Karpas-422 (cell line): ENCODE measurements at regions not wholly inside any gene's neighbourhood (a gene's known extent, or its start where the extent isn't known, plus 50 kb on each side); places are given as distances from the start of the nearest gene placed in this dataset.

Source experiments
- DNase-seq: peaks from one replicate; pipeline ENCODE4 v3.0.0-alpha.2; 2015
- H2AFZ ChIP-seq: fragments of 200-600 bp; sonication (generic); 2 replicates; pipeline ENCODE4 v1.6.1; 2014; ENCODE audit warnings: antibody characterized with exemption, low read length, mixed read lengths
- H3K27ac ChIP-seq: fragments of 200-600 bp; sonication (generic); 2 replicates; pipeline ENCODE4 v1.5.1; 2014; ENCODE audit warnings: mild to moderate bottlenecking, low read length, moderate library complexity
- H3K27me3 ChIP-seq: fragments of 200-600 bp; sonication (generic); 2 replicates; pipeline ENCODE4 v1.6.1; 2014; ENCODE audit warnings: low read length, mixed read lengths
- H3K36me3 ChIP-seq: fragments of 200-600 bp; sonication (generic); 2 replicates; pipeline ENCODE4 v1.6.1; 2014; ENCODE audit warnings: low read length, mixed read lengths; ENCODE audit not compliant: insufficient read depth
- H3K4me1 ChIP-seq: fragments of 200-600 bp; sonication (generic); 2 replicates; pipeline ENCODE4 v1.6.1; 2014; ENCODE audit warnings: mild to moderate bottlenecking, low read length, mixed read lengths
- H3K4me2 ChIP-seq: fragments of 200-600 bp; sonication (generic); 2 replicates; pipeline ENCODE4 v1.6.1; 2014; ENCODE audit warnings: low read length, low read depth, mild to moderate bottlenecking; ENCODE audit not compliant: poor library complexity, severe bottlenecking
- H3K4me3 ChIP-seq: fragments of 200-600 bp; sonication (generic); 2 replicates; pipeline ENCODE4 v1.5.1; 2014; ENCODE audit warnings: mild to moderate bottlenecking, antibody characterized with exemption, low read length, mixed read lengths
- H3K79me2 ChIP-seq: fragments of 200-600 bp; sonication (generic); 2 replicates; pipeline ENCODE4 v1.6.1; 2014; ENCODE audit warnings: mild to moderate bottlenecking, low read length, mixed read lengths
- H3K9ac ChIP-seq: fragments of 200-600 bp; sonication (generic); 2 replicates; pipeline ENCODE4 v1.6.0; 2014; ENCODE audit warnings: low read length
- H3K9me2 ChIP-seq: fragments of 200-600 bp; sonication (generic), shearing (Covaris generic); replicated peaks from 2 replicates; pipeline ENCODE4 v1.6.0; 2014; ENCODE audit warnings: mild to moderate bottlenecking, low read length, moderate library complexity; ENCODE audit not compliant: insufficient read depth
- H3K9me3 ChIP-seq: fragments of 300-700, 200-600 bp; sonication (generic); 2 replicates; pipeline ENCODE4 v1.6.1; 2014; ENCODE audit warnings: low read length, mixed read lengths
- H4K20me1 ChIP-seq: fragments of 200-600 bp; sonication (generic); 2 replicates; pipeline ENCODE4 v1.6.1; 2014; ENCODE audit warnings: mild to moderate bottlenecking, antibody characterized with exemption, low read length, low read depth; ENCODE audit not compliant: insufficient read depth

- no peaks in the 10 kb centered on the region for H3K9me2 ChIP-seq
- no peak for DNase-seq
- H3K4me2 ChIP-seq, result no peak overlapping the region
Observed at GRCh38 chr3:40872258-40872920, 326.9 kb upstream of the CTNNB1 start.

GRCh38 chr3:40873476-40873875 lies 325.8 kb upstream of the CTNNB1 start:
- no peaks in the 10 kb centered on the region for H3K9me2 ChIP-seq
- H4K20me1 ChIP-seq, result no peaks in the 10 kb centered on the region
- H3K9me3 ChIP-seq, result no peaks in the 10 kb centered on the region
- no peak overlapping the region for H3K4me3 ChIP-seq
- H3K4me1 ChIP-seq, result no peaks in the 10 kb centered on the region
- no peak for DNase-seq
- no peak overlapping the region for H3K4me2 ChIP-seq
- H3K27me3 ChIP-seq, result no peaks in the 10 kb centered on the region
- H3K36me3 ChIP-seq, result no peaks in the 10 kb centered on the region
- H2AFZ ChIP-seq, result no peak overlapping the region
- no peaks in the 10 kb centered on the region for H3K79me2 ChIP-seq
- H3K9ac ChIP-seq, result no peak overlapping the region
- H3K27ac ChIP-seq, result no peak overlapping the region

More at GRCh38 chr3:40872258-40872920, 326.9 kb upstream of the CTNNB1 start:
- no peaks in the 10 kb centered on the region for H3K9me3 ChIP-seq
- no peaks in the 10 kb centered on the region for H3K79me2 ChIP-seq
- H3K27me3 ChIP-seq, result no peaks in the 10 kb centered on the region
- no peaks in the 10 kb centered on the region for H3K4me1 ChIP-seq
- no peaks in the 10 kb centered on the region for H3K36me3 ChIP-seq
- no peaks in the 10 kb centered on the region for H4K20me1 ChIP-seq
- no peak overlapping the region for H3K9ac ChIP-seq
- no peak overlapping the region for H3K27ac ChIP-seq
- H3K4me3 ChIP-seq, result no peak overlapping the region
- H2AFZ ChIP-seq, result no peak overlapping the region

GRCh38 chr3:40873934-40874699 lies 325.2 kb upstream of the CTNNB1 start:
- H3K9me3 ChIP-seq, result no peaks in the 10 kb centered on the region
- no peaks in the 10 kb centered on the region for H3K9me2 ChIP-seq
- no peak overlapping the region for H3K4me2 ChIP-seq
- no peak overlapping the region for H3K27ac ChIP-seq
- H3K36me3 ChIP-seq, result no peaks in the 10 kb centered on the region
- no peaks in the 10 kb centered on the region for H4K20me1 ChIP-seq
- no peak for DNase-seq
- no peaks in the 10 kb centered on the region for H3K27me3 ChIP-seq
- no peaks in the 10 kb centered on the region for H3K4me1 ChIP-seq
- no peak overlapping the region for H2AFZ ChIP-seq
- H3K4me3 ChIP-seq, result no peak overlapping the region
- H3K9ac ChIP-seq, result no peak overlapping the region
- H3K79me2 ChIP-seq, result no peaks in the 10 kb centered on the region

GRCh38 chr3:40875581-40875980 lies 323.7 kb upstream of the CTNNB1 start:
- Histone ChIP-seq H2AFZ (no peak overlapping the region), H3K4me2 (no peak overlapping the region), H3K79me2 (no peaks in the 10 kb centered on the region), H3K4me1 (no peaks in the 10 kb centered on the region), H4K20me1 (no peaks in the 10 kb centered on the region), H3K27me3 (no peaks in the 10 kb centered on the region), H3K36me3 (no peaks in the 10 kb centered on the region), H3K27ac (no peak overlapping the region), H3K9me2 (no peaks in the 10 kb centered on the region), H3K9me3 (no peaks in the 10 kb centered on the region), H3K4me3 (no peak overlapping the region), H3K9ac (no peak overlapping the region)
- DNase-seq, result no peak

GRCh38 chr3:40876009-40876408 lies 323.3 kb upstream of the CTNNB1 start:
- no peak overlapping the region for H3K4me2 ChIP-seq

GRCh38 chr3:40876496-40876895 lies 322.8 kb upstream of the CTNNB1 start:
- no peaks in the 10 kb centered on the region for H3K79me2 ChIP-seq
- no peak overlapping the region for H3K4me2 ChIP-seq
- H3K4me3 ChIP-seq, result no peak overlapping the region
- H3K27me3 ChIP-seq, result no peaks in the 10 kb centered on the region
- H2AFZ ChIP-seq, result no peak overlapping the region
- no peaks in the 10 kb centered on the region for H3K4me1 ChIP-seq
- H3K36me3 ChIP-seq, result no peaks in the 10 kb centered on the region
- DNase-seq, result no peak
- no peak overlapping the region for H3K27ac ChIP-seq
- H3K9me3 ChIP-seq, result no peaks in the 10 kb centered on the region
- H3K9ac ChIP-seq, result no peak overlapping the region
- H4K20me1 ChIP-seq, result no peaks in the 10 kb centered on the region
- H3K9me2 ChIP-seq, result no peaks in the 10 kb centered on the region

More at GRCh38 chr3:40876009-40876408, 323.3 kb upstream of the CTNNB1 start:
- H3K4me3 ChIP-seq, result no peak overlapping the region
- no peaks in the 10 kb centered on the region for H3K9me2 ChIP-seq
- H3K79me2 ChIP-seq, result no peaks in the 10 kb centered on the region
- no peak overlapping the region for H2AFZ ChIP-seq
- H3K4me1 ChIP-seq, result no peaks in the 10 kb centered on the region
- DNase-seq, result no peak
- no peaks in the 10 kb centered on the region for H4K20me1 ChIP-seq
- H3K9me3 ChIP-seq, result no peaks in the 10 kb centered on the region
- H3K36me3 ChIP-seq, result no peaks in the 10 kb centered on the region
- H3K27ac ChIP-seq, result no peak overlapping the region
- H3K27me3 ChIP-seq, result no peaks in the 10 kb centered on the region
- H3K9ac ChIP-seq, result no peak overlapping the region

GRCh38 chr3:40877631-40878463 lies 321.5 kb upstream of the CTNNB1 start:
- no peak for DNase-seq
- Histone ChIP-seq H3K9ac (no peak overlapping the region), H2AFZ (no peak overlapping the region), H3K9me2 (no peaks in the 10 kb centered on the region), H3K4me3 (no peak overlapping the region), H3K36me3 (no peaks in the 10 kb centered on the region), H3K4me2 (no peak overlapping the region), H3K9me3 (no peaks in the 10 kb centered on the region), H3K79me2 (no peaks in the 10 kb centered on the region), H3K27me3 (no peaks in the 10 kb centered on the region), H4K20me1 (no peaks in the 10 kb centered on the region), H3K4me1 (no peaks in the 10 kb centered on the region), H3K27ac (no peak overlapping the region)

- Histone ChIP-seq H2AFZ (no peak overlapping the region), H3K36me3 (no peaks in the 10 kb centered on the region), H3K4me3 (no peak overlapping the region), H4K20me1 (no peaks in the 10 kb centered on the region), H3K27me3 (no peaks in the 10 kb centered on the region), H3K9ac (no peak overlapping the region), H3K9me3 (no peaks in the 10 kb centered on the region), H3K4me2 (no peak overlapping the region), H3K4me1 (no peaks in the 10 kb centered on the region), H3K79me2 (no peaks in the 10 kb centered on the region), H3K9me2 (no peaks in the 10 kb centered on the region), H3K27ac (no peak overlapping the region)
- no peak for DNase-seq
Observed at GRCh38 chr3:40878464-40878905, 320.8 kb upstream of the CTNNB1 start.
